HepG2 (cell line): ENCODE measurements at regions not wholly inside any gene's neighbourhood (a gene's known extent, or its start where the extent isn't known, plus 50 kb on each side); places are given as distances from the start of the nearest gene placed in this dataset.

ENCODE experiments used
- ATAC-seq: fragments of 200-7000 bp; cut with Tn5 transposase; 3 replicates; pipeline ENCODE4 v1.9.1; 2020; ENCODE audit warnings: mild to moderate bottlenecking, moderate library complexity
- BruUV-seq: library from RNA; stranded (reverse); fragments of 400-500 nt; replicated peaks from 2 replicates; lab custom pipeline; 2021; lab: Mats Ljungman, UMichigan
- CTCF ChIA-PET: fragments of 300-600 bp; formaldehyde crosslinking; extraction: SDS; loops from one replicate; lab custom pipeline; 2021; ENCODE audit warnings: low total read pairs, inconsistent platforms, low intra/inter-chr PET ratio; lab: Yijun Ruan, JAX
- POLR2A ChIA-PET: fragments of 350-600 bp; sonication (Branson Sonifier 250); formaldehyde crosslinking; loops from one replicate; lab custom pipeline; 2020; ENCODE audit warnings: antibody characterized with exemption, inconsistent platforms; lab: Yijun Ruan, JAX
- DNase-seq: peaks from one replicate; pipeline ENCODE4 v3.0.0-alpha.2; 2015; ENCODE audit warnings: low spot score
- FAIRE-seq: peaks from 3 replicates; lab custom pipeline; 2011; peaks lifted over from hg19 to GRCh38; lab: Jason Lieb, UNC
- H2AFZ ChIP-seq: one replicate; pipeline ENCODE4 v1.6.1; 2011; ENCODE audit warnings: low read length, inconsistent platforms
- H3K27ac ChIP-seq: fragments of 300-600 bp; 3 replicates; pipeline ENCODE4 v1.8.0; 2011; ENCODE audit warnings: mixed run types, mild to moderate bottlenecking, mixed read lengths, low read length, inconsistent platforms; ENCODE audit not compliant: insufficient read depth; ENCODE audit errors: extremely low read length
- H3K27me3 ChIP-seq, 2 experiments: fragments of 200-600 bp in 1 of 2; 2 replicates in 1 of 2; 3 replicates in 1 of 2; pipeline versions ENCODE4 v1.6.0 to v1.8.0; 2011; ENCODE audit warnings: low read length in 2 of 2, mild to moderate bottlenecking in 2 of 2, moderate library complexity in 2 of 2, inconsistent platforms in 1 of 2; ENCODE audit not compliant: insufficient read depth in 2 of 2, control insufficient read depth in 1 of 2
- H3K36me3 ChIP-seq, 2 experiments: fragments of 200-600 bp in 1 of 2; replicated peaks in 1 of 2; 2 replicates in 1 of 2; 3 replicates in 1 of 2; pipeline versions ENCODE4 v1.5.1 to v1.8.0; 2011; ENCODE audit warnings: low read length in 2 of 2, inconsistent platforms in 1 of 2; ENCODE audit not compliant: insufficient read depth in 2 of 2, control insufficient read depth in 1 of 2
- H3K4me1 ChIP-seq: 2 replicates; pipeline ENCODE4 v1.5.1; 2012; ENCODE audit warnings: low read length, inconsistent platforms; ENCODE audit not compliant: insufficient read depth
- H3K4me2 ChIP-seq: 2 replicates; pipeline ENCODE4 v1.6.0; 2011; ENCODE audit warnings: low read depth, low read length, inconsistent platforms
- H3K4me3 ChIP-seq, 3 experiments: fragments of 200-600 bp in 1 of 3; sonication (generic), shearing (Covaris generic) in 1 of 3; replicated peaks in 1 of 3; 2 replicates each; pipeline ENCODE4 v1.5.1; 2011 to 2016; ENCODE audit warnings: low read length in 3 of 3, inconsistent platforms in 2 of 3, low read depth in 2 of 3, mild to moderate bottlenecking in 2 of 3, control low read depth in 1 of 3, mixed read lengths in 1 of 3; ENCODE audit not compliant: insufficient read depth in 1 of 3
- H3K79me2 ChIP-seq: one replicate; pipeline ENCODE4 v1.6.1; 2011; ENCODE audit warnings: low read length, inconsistent platforms; ENCODE audit not compliant: insufficient read depth
- H3K9ac ChIP-seq: 2 replicates; pipeline ENCODE4 v1.6.0; 2011; ENCODE audit warnings: mild to moderate bottlenecking, low read depth, low read length, inconsistent platforms; ENCODE audit not compliant: insufficient read depth
- H3K9me3 ChIP-seq: 2 replicates; pipeline ENCODE4 v1.5.1; 2012; ENCODE audit warnings: mild to moderate bottlenecking, low read length
- H4K20me1 ChIP-seq: 2 replicates; pipeline ENCODE4 v1.6.0; 2011; ENCODE audit warnings: inconsistent platforms, mild to moderate bottlenecking, low read length, moderate library complexity; ENCODE audit not compliant: insufficient read depth
- MYC ChIP-seq: sonication (generic); formaldehyde crosslinking; IDR thresholded peaks from 2 replicates; pipeline ENCODE4 v1.9.0; 2021; ENCODE audit warnings: missing genetic modification reagents, borderline replicate concordance
- NFATC3 ChIP-seq: sonication (generic); formaldehyde crosslinking; IDR thresholded peaks from 2 replicates; pipeline ENCODE4 v1.5.1; 2020; ENCODE audit warnings: mild to moderate bottlenecking, missing genetic modification reagents
- NR2F2 ChIP-seq: IDR thresholded peaks from 2 replicates; pipeline ENCODE4 v1.6.1; 2012; ENCODE audit warnings: low read depth, inconsistent platforms, borderline replicate concordance
- PCBP2 ChIP-seq: fragments of 200-400 bp; formaldehyde crosslinking; optimal IDR thresholded peaks from 2 replicates; pipeline ENCODE3; 2018; ENCODE audit warnings: low read length, low read depth; ENCODE audit not compliant: poor library complexity, severe bottlenecking
- POGK ChIP-seq: sonication (generic); formaldehyde crosslinking; conservative IDR thresholded peaks from 2 replicates; pipeline ENCODE4 v1.8.0; 2022; ENCODE audit warnings: mild to moderate bottlenecking, moderate library complexity, missing genetic modification reagents
- POLR2G ChIP-seq: fragments of 200-400 bp; formaldehyde crosslinking; IDR thresholded peaks from 2 replicates; pipeline ENCODE4 v1.6.1; 2018; ENCODE audit warnings: mild to moderate bottlenecking, low read depth, low read length, moderate library complexity
- RAD21 ChIP-seq: fragments of 450-650 bp; formaldehyde crosslinking; IDR thresholded peaks from 2 replicates; pipeline ENCODE4 v1.5.0; 2020; ENCODE audit warnings: mild to moderate bottlenecking
- RNF2 ChIP-seq: fragments of 450-650 bp; conservative IDR thresholded peaks from 2 replicates; pipeline ENCODE4 v1.6.1; 2016; ENCODE audit warnings: low read depth
- SMC3 ChIP-seq: IDR thresholded peaks from 2 replicates; pipeline ENCODE4 v1.6.1; 2011; ENCODE audit warnings: low read length, improper control_type of control experiment
- STAG1 ChIP-seq: sonication (generic); formaldehyde crosslinking; IDR thresholded peaks from 2 replicates; pipeline ENCODE4 v1.4.0; 2020; ENCODE audit warnings: missing genetic modification reagents
- TEAD3 ChIP-seq: optimal IDR thresholded peaks from 2 replicates; pipeline ENCODE3; 2016; ENCODE audit warnings: borderline replicate concordance
- ZFP1 ChIP-seq: IDR thresholded peaks from 2 replicates; pipeline ENCODE4 v1.6.1; 2016
- ZNF543 ChIP-seq: sonication (generic); formaldehyde crosslinking; IDR thresholded peaks from 2 replicates; pipeline ENCODE4 v1.4.0; 2020; ENCODE audit warnings: mild to moderate bottlenecking, missing genetic modification reagents
- WGBS: methylation state at CpG from one replicate; pipeline ENCODE4 v1.1.6; 2017; ENCODE audit warnings: low lambda C conversion rate; 5-methylcytosine and 5-hydroxymethylcytosine counted together
- in situ Hi-C: cut with HindIII; loops from 2 replicates; pipeline ENCODE4 v1.10.0; 2017; ENCODE audit warnings: low pct_unique_long_range_greater_than_20kb; ENCODE audit not compliant: extremely low pct_ligation_motif_present
- intact Hi-C: fragments of 100-400 bp; cut with micrococcal nuclease; formaldehyde crosslinking; loops from one replicate; pipeline ENCODE4 v1.10.0; 2022; ENCODE audit not compliant: unreplicated experiment
- TF ChIP-seq, protein P1 (sequence below): sonication (generic); formaldehyde crosslinking; IDR thresholded peaks from 2 replicates; pipeline ENCODE4 v1.4.0; 2020; ENCODE audit warnings: mild to moderate bottlenecking, low read depth, missing genetic modification reagents

- Histone ChIP-seq H3K27me3 (no peaks in the 10 kb centered on the region), H3K79me2 (no peaks in the 10 kb centered on the region), H3K9me3 (no peaks in the 10 kb centered on the region), H3K4me1 (no peaks in the 10 kb centered on the region), H3K4me3 (no peak overlapping the region), H2AFZ (no peak overlapping the region), H3K36me3 (no peaks in the 10 kb centered on the region), H3K4me2 (no peak overlapping the region)
- FAIRE-seq (no peak), DNase-seq (no peak)
- POLR2A ChIA-PET = no interaction called here
- BruUV-seq = no TSS peak
- WGBS = 3% methylated on average over 9 of the region's 9 CpGs
- in situ Hi-C loops = loop anchor here (25.0 kb wide), 1 partner anchor 1028 kb away; no protein-coding TSS in a partner anchor
- intact Hi-C loops = loop anchor here (5.0 to 10.0 kb wide), 2 partner anchors 180 to 1023 kb away; no protein-coding TSS in a partner anchor
- TF ChIP-seq ZFP1 = no peak
- TF ChIP-seq, protein P1, sequence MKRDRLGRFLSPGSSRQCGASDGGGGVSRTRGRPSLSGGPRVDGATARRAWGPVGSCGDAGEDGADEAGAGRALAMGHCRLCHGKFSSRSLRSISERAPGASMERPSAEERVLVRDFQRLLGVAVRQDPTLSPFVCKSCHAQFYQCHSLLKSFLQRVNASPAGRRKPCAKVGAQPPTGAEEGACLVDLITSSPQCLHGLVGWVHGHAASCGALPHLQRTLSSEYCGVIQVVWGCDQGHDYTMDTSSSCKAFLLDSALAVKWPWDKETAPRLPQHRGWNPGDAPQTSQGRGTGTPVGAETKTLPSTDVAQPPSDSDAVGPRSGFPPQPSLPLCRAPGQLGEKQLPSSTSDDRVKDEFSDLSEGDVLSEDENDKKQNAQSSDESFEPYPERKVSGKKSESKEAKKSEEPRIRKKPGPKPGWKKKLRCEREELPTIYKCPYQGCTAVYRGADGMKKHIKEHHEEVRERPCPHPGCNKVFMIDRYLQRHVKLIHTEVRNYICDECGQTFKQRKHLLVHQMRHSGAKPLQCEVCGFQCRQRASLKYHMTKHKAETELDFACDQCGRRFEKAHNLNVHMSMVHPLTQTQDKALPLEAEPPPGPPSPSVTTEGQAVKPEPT = no peak
- TF ChIP-seq, all 625 proteins: peak for 0
- CTCF ChIA-PET = no interaction called here
- no peaks in the 10 kb centered on the region for H4K20me1 ChIP-seq
- ATAC-seq = no peak
- H3K27ac ChIP-seq = no peak overlapping the region
- H3K9ac ChIP-seq = no peak overlapping the region
Measured at GRCh38 chr5:118614731-118615456, 373.5 kb downstream of the DTWD2 start.

- H3K27ac ChIP-seq = no peak overlapping the region
- H4K20me1 ChIP-seq = no peaks in the 10 kb centered on the region
- no TSS peak for BruUV-seq
- H3K36me3 ChIP-seq = no peaks in the 10 kb centered on the region
- ATAC-seq (peak; percentile 66), FAIRE-seq (peak; percentile 39), DNase-seq (peak; percentile 10)
- no peaks in the 10 kb centered on the region for H3K4me1 ChIP-seq
- ChIA-PET POLR2A (no interaction called here), CTCF (interaction anchor here (1.9 kb wide), 1 partner anchor 1157 kb away, joined by 13 read pairs; no protein-coding TSS in a partner anchor)
- no peak overlapping the region for H3K9ac ChIP-seq
- no peaks in the 10 kb centered on the region for H3K79me2 ChIP-seq
- H3K9me3 ChIP-seq = no peaks in the 10 kb centered on the region
- intact Hi-C loops (loop anchor here (1.0 to 10.0 kb wide), 4 partner anchors 183 to 1157 kb away; no protein-coding TSS in a partner anchor), in situ Hi-C loops (loop anchor here (25.0 kb wide), 1 partner anchor 1024 kb away; no protein-coding TSS in a partner anchor)
- 33% methylated on average over 5 of the region's 5 CpGs for WGBS
- H3K27me3 ChIP-seq = no peaks in the 10 kb centered on the region
- no peak overlapping the region for H3K4me2 ChIP-seq
- H3K4me3 ChIP-seq = no peak overlapping the region
- no peak overlapping the region for H2AFZ ChIP-seq
- TF ChIP-seq TEAD3 (peak; percentile 16), RNF2 (no peak), RAD21 (CRISPR knock-in tag) (peak; percentile 68), STAG1 (peak; percentile 88), NFATC3 (no peak), POGK (CRISPR knock-in tag) (no peak), SMC3 (peak; percentile 72), PCBP2 (no peak), ZNF543 (CRISPR knock-in tag) (no peak), NR2F2 (no peak), MYC (CRISPR knock-in tag) (no peak), POLR2G (no peak)
Measured at GRCh38 chr5:118611332-118611945, 376.9 kb downstream of the DTWD2 start.
